Right lobe of liver (tissue), 6 donors: ENCODE measurements at regions not wholly inside any gene's neighbourhood (a gene's known extent, or its start where the extent isn't known, plus 50 kb on each side); places are given as distances from the start of the nearest gene placed in this dataset.

ENCODE experiments used
- ATAC-seq, 4 donors: fragments of 200-7000 bp; cut with Tn5 transposase; one replicate each; pipeline ENCODE4 v1.9.1; 2020; ENCODE audit warnings: mild to moderate bottlenecking in 4 of 4, moderate library complexity in 4 of 4
- DNase-seq, 3 donors: peaks; one replicate each; pipeline ENCODE4 v3.0.0-alpha.2; 2020
- H3K27ac ChIP-seq, 3 donors: fragments of 200-600 bp; one replicate each; pipeline ENCODE4 v1.8.0; 2022
- H3K27me3 ChIP-seq, 2 donors: fragments of 200-600 bp; one replicate each; pipeline ENCODE4 v1.8.0; 2022
- H3K36me3 ChIP-seq, 4 donors: fragments of 200-600 bp; sonication (generic) in 1 of 4; one replicate each; pipeline versions ENCODE4 v1.5.1 to v1.8.0; 2017 to 2022; ENCODE audit warnings: control low read depth in 1 of 4
- H3K4me1 ChIP-seq, 4 donors: fragments of 200-600 bp; sonication (generic) in 1 of 4; one replicate each; pipeline versions ENCODE4 v1.5.1 to v1.8.0; 2017 to 2022; ENCODE audit warnings: control low read depth in 1 of 4
- H3K4me3 ChIP-seq, 3 donors: fragments of 200-600 bp; one replicate each; pipeline ENCODE4 v1.8.0; 2022
- H3K9me3 ChIP-seq, 4 donors: fragments of 200-600 bp; sonication (generic) in 1 of 4; one replicate each; pipeline versions ENCODE4 v1.5.1 to v1.8.0; 2017 to 2022; ENCODE audit warnings: control low read depth in 1 of 4
- CTCF ChIP-seq, 4 donors: fragments of 200-600 bp in 3 of 4; fragments of 450-650 bp in 1 of 4; IDR thresholded peaks; one replicate each; pipeline versions ENCODE4 v1.5.1 to v1.8.0; 2016 to 2022; ENCODE audit warnings: antibody characterized with exemption in 4 of 4, mild to moderate bottlenecking in 2 of 4
- POLR2A ChIP-seq: fragments of 450-650 bp; IDR thresholded peaks from one replicate; pipeline ENCODE4 v1.6.1; 2017; ENCODE audit warnings: antibody characterized with exemption, mild to moderate bottlenecking
- WGBS: methylation state at CpG from one replicate; pipeline ENCODE4 v1.1.6; 2018; ENCODE audit warnings: low coverage, low lambda C conversion rate; ENCODE audit not compliant: insufficient coverage; ENCODE audit errors: missing lambda C conversion rate; 5-methylcytosine and 5-hydroxymethylcytosine counted together
- intact Hi-C, 2 donors: fragments of 100-400 bp; cut with DNase I; formaldehyde crosslinking; loops; one replicate each; pipeline versions ENCODE4 v1.11.2 to v1.14.1; 2022
- donor health status: DM: no; HTN: yes; CAD: no.
- donor health status: DM: no; HTN: no; CAD: no.
- donor health status: DM: no; HTN: no; CAD: no.
- donor health status: DM: no; HTN: yes; CAD: no.
- donor health status: DM: no; HTN: yes; CAD: no.

DNA sequence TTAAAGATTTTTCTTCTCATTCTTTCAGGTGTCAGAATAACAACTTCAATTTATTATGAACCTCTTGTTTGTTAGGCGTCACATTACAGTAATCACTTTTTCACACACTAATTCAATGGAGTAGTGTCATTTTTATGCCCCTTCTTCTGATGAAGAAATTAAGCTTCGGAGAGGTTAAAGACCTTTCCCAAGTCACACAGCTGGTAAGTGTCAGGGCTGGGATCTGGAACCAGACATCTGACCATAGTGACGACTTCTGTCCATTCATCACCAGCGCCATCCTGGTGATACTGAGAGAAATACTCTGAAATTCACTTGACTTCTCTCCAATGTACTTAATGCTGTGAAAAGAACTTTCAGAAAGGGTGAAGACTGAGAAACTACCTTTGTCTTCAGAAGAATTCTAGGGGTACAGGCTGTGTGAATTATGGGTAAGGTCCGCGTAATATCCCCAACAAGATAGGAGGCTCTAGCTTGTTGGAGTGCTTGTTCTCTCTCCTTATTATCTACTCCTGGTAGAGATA lies 173.8 kb downstream of the GAS1 start:
- no peak overlapping the region for H3K4me3 ChIP-seq
- no peaks in the 10 kb centered on the region for H3K4me1 ChIP-seq
- H3K27me3 ChIP-seq: no peaks in the 10 kb centered on the region
- no peaks in the 10 kb centered on the region for H3K9me3 ChIP-seq
- DNase-seq: no peak
- TF ChIP-seq CTCF (IDR thresholded peaks at IDR 0.05) (no peak), POLR2A (no peak)
- H3K27ac ChIP-seq: no peak overlapping the region
- intact Hi-C loops: no loop called here
- H3K36me3 ChIP-seq: no peaks in the 10 kb centered on the region
- 72% methylated on average over 6 of the region's 6 CpGs for WGBS
- ATAC-seq: no peak

DNA sequence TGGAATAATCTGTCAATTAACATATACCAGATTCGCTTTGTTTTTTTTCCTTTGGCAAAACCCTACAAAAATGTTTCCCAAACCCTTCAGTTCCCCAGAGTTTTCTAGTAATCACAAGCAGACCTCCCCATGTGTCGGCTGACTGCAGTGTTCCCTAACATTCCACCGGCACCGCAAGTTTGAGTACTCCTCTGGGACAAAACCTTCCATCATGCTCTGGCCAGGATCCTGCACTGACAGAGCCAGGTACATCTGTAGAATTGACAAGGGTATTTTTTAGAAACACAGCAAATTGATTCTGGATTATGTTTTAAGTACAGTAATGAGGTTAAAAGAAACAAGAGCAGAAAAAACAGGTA lies 174.7 kb downstream of the GAS1 start:
- intact Hi-C loops: no loop called here
- Histone ChIP-seq H3K4me3 (no peak overlapping the region), H3K36me3 (no peaks in the 10 kb centered on the region), H3K9me3 (no peaks in the 10 kb centered on the region), H3K27me3 (no peaks in the 10 kb centered on the region), H3K27ac (no peak overlapping the region), H3K4me1 (no peaks in the 10 kb centered on the region)
- no peak for TF ChIP-seq POLR2A
- TF ChIP-seq CTCF (IDR thresholded peaks at IDR 0.05): no peak
- no peak for ATAC-seq
- 58% methylated on average over 4 of the region's 4 CpGs for WGBS
- no peak for DNase-seq

GRCh38 chr9:86771941-86772634 lies 175.2 kb downstream of the GAS1 start:
- Histone ChIP-seq H3K27ac (no peak overlapping the region), H3K36me3 (no peaks in the 10 kb centered on the region), H3K9me3 (no peaks in the 10 kb centered on the region), H3K4me3 (no peak overlapping the region), H3K27me3 (no peaks in the 10 kb centered on the region), H3K4me1 (no peaks in the 10 kb centered on the region)
- 31% methylated on average over 4 of the region's 6 CpGs for WGBS
- DNase-seq (no peak), ATAC-seq (no peak)
- TF ChIP-seq CTCF (IDR thresholded peaks at IDR 0.05) (no peak), POLR2A (no peak)
- intact Hi-C loops: no loop called here

- Histone ChIP-seq H3K9me3 (no peaks in the 10 kb centered on the region), H3K27ac (no peak overlapping the region), H3K4me3 (no peak overlapping the region), H3K36me3 (no peaks in the 10 kb centered on the region), H3K27me3 (no peaks in the 10 kb centered on the region), H3K4me1 (no peaks in the 10 kb centered on the region)
- intact Hi-C loops: no loop called here
- TF ChIP-seq POLR2A (no peak), CTCF (IDR thresholded peaks at IDR 0.05) (no peak)
- ATAC-seq (no peak), DNase-seq (no peak)
- 22% methylated on average over 2 of the region's 2 CpGs for WGBS
Observed at GRCh38 chr9:86771420-86771819, 175.9 kb downstream of the GAS1 start.
